SK-N-MC (cell line): ENCODE measurements at regions not wholly inside any gene's neighbourhood (a gene's known extent, or its start where the extent isn't known, plus 50 kb on each side); places are given as distances from the start of the nearest gene placed in this dataset.

Experiments used
- DNase-seq: peaks from one replicate; pipeline ENCODE4 v3.0.0-alpha.2; 2011; ENCODE audit warnings: low read depth, low spot score
- H3K27ac ChIP-seq: fragments of 200-600 bp; sonication (generic); 2 replicates; pipeline ENCODE4 v1.5.1; 2016; ENCODE audit warnings: mixed run types
- H3K36me3 ChIP-seq: fragments of 200-600 bp; sonication (generic); 2 replicates; pipeline ENCODE4 v1.6.1; 2017; ENCODE audit warnings: antibody characterized with exemption, low read length, mixed read lengths; ENCODE audit not compliant: insufficient read depth
- H3K4me3 ChIP-seq: fragments of 200-600 bp; sonication (generic); 2 replicates; pipeline ENCODE4 v1.5.1; 2016
- H3K9ac ChIP-seq: fragments of 200-600 bp; sonication (generic); 2 replicates; pipeline ENCODE4 v1.8.0; 2017; ENCODE audit warnings: mixed run types, mixed read lengths; ENCODE audit not compliant: insufficient read length
- H3K9me3 ChIP-seq: fragments of 200-600 bp; sonication (generic); 2 replicates; pipeline ENCODE4 v1.6.1; 2017; ENCODE audit warnings: low read depth, mild to moderate bottlenecking, antibody characterized with exemption, low read length, moderate library complexity, mixed read lengths
- EZH2 ChIP-seq: fragments of 200-600 bp; sonication (generic); IDR thresholded peaks from one replicate; pipeline ENCODE4 v1.6.1; 2017; ENCODE audit warnings: antibody characterized with exemption
- FOXP2 ChIP-seq: optimal IDR thresholded peaks from 2 replicates; pipeline ENCODE3; 2011; ENCODE audit warnings: mild to moderate bottlenecking, moderate library complexity; ENCODE audit not compliant: insufficient read depth; ENCODE audit errors: extremely low read length, control extremely low read depth
- POLR2AphosphoS5 ChIP-seq: IDR thresholded peaks from 2 replicates; pipeline ENCODE4 v1.6.1; 2012; ENCODE audit warnings: mild to moderate bottlenecking, low read depth, low read length, borderline replicate concordance

DNA sequence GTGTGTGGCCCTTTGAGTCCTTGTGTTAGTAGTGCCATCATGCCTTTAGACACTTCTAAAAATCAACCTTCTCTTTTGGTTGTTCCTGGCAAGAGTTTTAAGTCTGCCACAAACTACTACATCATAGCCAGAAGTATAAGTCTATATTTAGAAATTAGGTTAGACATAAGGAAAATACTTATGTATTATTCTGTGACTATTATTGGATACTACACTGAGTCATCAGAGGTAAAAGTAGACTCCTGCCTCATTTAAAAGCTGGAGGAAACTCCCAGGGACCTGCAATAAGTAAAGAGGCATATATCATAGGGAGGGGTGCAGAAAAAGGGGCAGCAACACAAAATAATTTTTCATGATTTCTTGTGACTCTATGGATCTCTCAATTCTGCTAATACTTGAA lies 99.4 kb upstream of the OSR1 start:
- no peak for DNase-seq
- Histone ChIP-seq H3K9ac (no peak overlapping the region), H3K9me3 (peaks cover 3% of the 10 kb centered on the region; the same call in 1 of the 2 replicates), H3K4me3 (no peak overlapping the region), H3K27ac (no peak overlapping the region), H3K36me3 (no peaks in the 10 kb centered on the region)
- TF ChIP-seq POLR2AphosphoS5 (no peak), EZH2 (no peak), FOXP2 (no peak)

DNA sequence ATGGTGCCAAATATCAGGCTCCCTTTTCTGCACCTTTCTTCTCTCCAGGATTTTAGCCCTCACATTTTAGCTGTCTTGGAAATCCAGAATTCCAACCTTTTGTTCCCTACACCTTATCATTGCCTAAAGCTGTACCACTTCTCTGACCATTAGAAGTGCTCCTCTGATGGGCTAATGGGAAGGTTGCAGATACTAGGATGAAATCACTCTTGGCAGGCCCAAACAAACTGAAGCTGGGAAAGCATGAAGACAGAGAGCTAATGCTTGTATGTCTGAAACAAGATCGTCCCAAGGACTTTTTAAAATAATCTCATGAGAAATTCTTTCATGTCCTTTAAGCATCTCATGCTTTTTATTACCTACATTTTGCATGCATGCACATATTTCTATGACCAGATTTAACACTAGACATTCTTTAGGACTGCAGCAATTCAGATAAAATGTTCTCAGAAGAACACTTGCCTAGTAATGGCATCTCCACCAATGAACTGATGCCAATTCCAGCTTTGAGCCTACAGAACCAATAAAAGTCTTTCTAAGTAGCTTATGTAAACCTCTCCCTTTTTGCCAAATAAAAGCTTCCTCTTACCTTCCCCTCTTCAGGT lies 98.4 kb upstream of the OSR1 start:
- DNase-seq: no peak
- Histone ChIP-seq H3K36me3 (no peaks in the 10 kb centered on the region), H3K4me3 (no peak overlapping the region), H3K9ac (no peak overlapping the region), H3K27ac (no peak overlapping the region), H3K9me3 (peaks cover 3% of the 10 kb centered on the region; the same call in 1 of the 2 replicates)
- TF ChIP-seq POLR2AphosphoS5: no peak

DNA sequence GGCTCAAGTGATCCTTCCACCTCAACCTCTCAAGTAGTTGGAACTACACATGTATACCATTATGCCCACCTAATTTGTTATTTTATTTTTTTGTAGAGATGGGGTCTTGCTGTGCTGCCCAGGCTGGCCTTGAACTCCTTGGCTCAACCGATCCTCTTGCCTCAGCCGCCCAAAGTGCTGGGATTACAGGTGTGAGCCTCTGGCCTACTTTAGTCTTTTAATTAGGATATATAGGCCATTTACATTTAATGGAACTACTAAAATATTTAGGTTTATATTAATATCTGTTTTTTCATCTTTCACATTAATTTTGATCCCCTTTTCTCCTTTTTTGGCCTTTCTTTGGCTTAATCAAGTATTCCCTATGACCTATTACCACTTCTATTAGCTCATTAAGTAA lies 95.7 kb upstream of the OSR1 start:
- TF ChIP-seq POLR2AphosphoS5 (no peak), EZH2 (no peak), FOXP2 (no peak)
- Histone ChIP-seq H3K4me3 (no peak overlapping the region), H3K9me3 (peaks cover 3% of the 10 kb centered on the region; the same call in 1 of the 2 replicates), H3K27ac (no peak overlapping the region), H3K36me3 (no peaks in the 10 kb centered on the region), H3K9ac (no peak overlapping the region)
- DNase-seq: no peak

- no peak overlapping the region for H3K27ac ChIP-seq
- no peak for TF ChIP-seq POLR2AphosphoS5
- TF ChIP-seq EZH2: no peak
- no peak for TF ChIP-seq FOXP2
These were observed 84.3 kb upstream of the OSR1 start for GRCh38 chr2:19442731-19443130.

GRCh38 chr2:19439081-19439480 lies 80.7 kb upstream of the OSR1 start:
- Histone ChIP-seq H3K36me3 (no peaks in the 10 kb centered on the region), H3K9ac (no peak overlapping the region), H3K9me3 (no peaks in the 10 kb centered on the region), H3K4me3 (no peak overlapping the region), H3K27ac (no peak overlapping the region)
- TF ChIP-seq FOXP2 (no peak), POLR2AphosphoS5 (no peak), EZH2 (no peak)
- DNase-seq: no peak

More at GRCh38 chr2:19442731-19443130, 84.3 kb upstream of the OSR1 start:
- no peaks in the 10 kb centered on the region for H3K9me3 ChIP-seq
- H3K4me3 ChIP-seq: no peak overlapping the region
- H3K9ac ChIP-seq: no peak overlapping the region
- H3K36me3 ChIP-seq: no peaks in the 10 kb centered on the region
- DNase-seq: no peak

DNA sequence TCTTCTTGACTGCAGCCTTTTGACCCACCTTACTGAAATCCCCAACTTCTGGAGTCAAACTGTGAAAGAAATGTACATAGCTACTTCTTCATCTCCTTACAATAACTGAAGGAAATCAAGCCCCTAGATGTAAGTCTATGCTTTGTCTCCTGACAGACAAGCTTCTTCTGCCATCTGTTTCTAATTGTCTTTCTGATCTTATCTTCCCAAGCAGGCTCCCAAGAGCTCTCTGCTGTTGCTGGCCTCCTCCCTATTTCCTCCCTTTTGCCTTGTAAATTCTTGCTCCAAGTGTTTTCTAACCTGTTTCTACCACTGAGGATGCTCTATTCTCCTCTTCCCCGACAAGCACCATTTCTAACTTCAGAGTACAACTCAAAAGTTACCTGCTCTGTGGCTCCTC lies 77.4 kb upstream of the OSR1 start:
- TF ChIP-seq FOXP2: no peak
- TF ChIP-seq POLR2AphosphoS5: no peak
- TF ChIP-seq EZH2: no peak
- peak; percentile 57 for DNase-seq

GRCh38 chr2:19434413-19434812 lies 76.0 kb upstream of the OSR1 start:
- H3K9ac ChIP-seq: no peak overlapping the region
- no peaks in the 10 kb centered on the region for H3K36me3 ChIP-seq
- TF ChIP-seq POLR2AphosphoS5 (no peak), FOXP2 (no peak), EZH2 (no peak)
- H3K27ac ChIP-seq: no peak overlapping the region
- no peaks in the 10 kb centered on the region for H3K9me3 ChIP-seq
- no peak overlapping the region for H3K4me3 ChIP-seq
- DNase-seq: no peak

More for the DNA sequence above, 77.4 kb upstream of the OSR1 start:
- H3K9me3 ChIP-seq: no peaks in the 10 kb centered on the region
- no peaks in the 10 kb centered on the region for H3K36me3 ChIP-seq
- H3K4me3 ChIP-seq: 0 out of 2 replicates have a peak overlapping the region, but pooled peaks have one; percentile 17
- peak overlapping the region; percentile 25; the same call in 1 of the 2 replicates for H3K27ac ChIP-seq
- H3K9ac ChIP-seq: no peak overlapping the region

DNA sequence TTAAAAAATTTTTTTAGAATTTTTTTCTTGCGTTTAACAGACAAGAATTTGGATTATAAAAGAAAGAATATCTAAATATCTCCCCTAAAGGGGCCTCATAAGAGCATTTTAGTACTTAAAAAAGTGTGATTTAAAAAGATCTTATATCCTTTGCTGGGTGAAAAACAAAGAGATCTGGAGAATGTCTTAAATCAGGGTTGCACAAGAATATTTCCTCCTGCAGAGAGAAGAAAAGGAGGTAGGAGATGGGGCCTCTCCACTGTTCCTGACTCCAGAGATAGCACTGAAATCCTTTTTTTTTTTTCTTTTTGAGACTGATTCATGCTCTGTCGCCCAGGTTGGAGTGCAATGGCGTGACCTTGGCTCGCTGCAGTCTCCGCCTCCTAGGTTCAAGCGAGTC lies 68.5 kb upstream of the OSR1 start:
- TF ChIP-seq POLR2AphosphoS5 (no peak), EZH2 (no peak), FOXP2 (no peak)
- Histone ChIP-seq H3K4me3 (no peak overlapping the region), H3K27ac (no peak overlapping the region), H3K36me3 (no peaks in the 10 kb centered on the region), H3K9me3 (no peaks in the 10 kb centered on the region), H3K9ac (no peak overlapping the region)
- DNase-seq: no peak

DNA sequence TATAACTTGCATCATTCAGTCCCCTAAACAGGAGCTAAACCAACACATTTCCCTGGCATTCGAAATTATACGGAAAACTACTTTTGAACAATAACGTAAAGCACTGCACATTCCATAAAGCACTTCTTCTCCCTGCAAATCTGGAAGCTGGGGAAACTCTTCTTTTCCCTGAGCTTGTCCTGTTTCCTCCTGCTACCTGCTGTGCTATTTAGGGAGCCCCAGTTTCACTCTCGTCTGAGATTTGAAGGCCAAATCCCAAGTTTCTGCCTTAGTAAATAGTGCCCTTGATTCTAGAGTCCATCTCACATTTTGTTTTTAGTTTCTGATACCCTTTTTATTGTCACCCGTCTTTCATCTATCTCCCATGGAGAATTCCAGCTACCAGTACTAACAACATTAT lies 67.7 kb upstream of the OSR1 start:
- no peak overlapping the region for H3K4me3 ChIP-seq
- TF ChIP-seq POLR2AphosphoS5 (no peak), FOXP2 (no peak), EZH2 (no peak)
- no peak overlapping the region for H3K27ac ChIP-seq
- DNase-seq: no peak
- H3K9me3 ChIP-seq: no peaks in the 10 kb centered on the region
- no peaks in the 10 kb centered on the region for H3K36me3 ChIP-seq
- H3K9ac ChIP-seq: no peak overlapping the region
